KMS-11 (cell line): ENCODE measurements at regions not wholly inside any gene's neighbourhood (a gene's known extent, or its start where the extent isn't known, plus 50 kb on each side); places are given as distances from the start of the nearest gene placed in this dataset.

ENCODE experiments used
- H2AFZ ChIP-seq: fragments of 200-600 bp; sonication (generic); 2 replicates; pipeline ENCODE4 v1.6.1; 2016; ENCODE audit warnings: antibody characterized with exemption, mixed run types, low read depth
- H3K27ac ChIP-seq: fragments of 200-600 bp; sonication (generic); 2 replicates; pipeline ENCODE4 v1.6.1; 2016; ENCODE audit warnings: mild to moderate bottlenecking, mixed run types
- H3K27me3 ChIP-seq: fragments of 200-600 bp; sonication (generic); 2 replicates; pipeline ENCODE4 v1.6.1; 2017; ENCODE audit warnings: mild to moderate bottlenecking, low read depth, mixed run types, moderate library complexity; ENCODE audit not compliant: insufficient read depth
- H3K36me3 ChIP-seq: fragments of 200-600 bp; sonication (generic); 2 replicates; pipeline ENCODE4 v1.6.1; 2017; ENCODE audit warnings: mild to moderate bottlenecking, mixed run types; ENCODE audit not compliant: insufficient read depth
- H3K4me1 ChIP-seq: fragments of 200-600 bp; sonication (generic); 2 replicates; pipeline ENCODE4 v1.6.1; 2016; ENCODE audit warnings: mild to moderate bottlenecking, low read depth, mixed run types; ENCODE audit not compliant: poor library complexity, severe bottlenecking
- H3K4me2 ChIP-seq: fragments of 200-600 bp; sonication (generic); 2 replicates; pipeline ENCODE4 v1.7.0; 2016; ENCODE audit warnings: mild to moderate bottlenecking, mixed run types
- H3K4me3 ChIP-seq: fragments of 200-600 bp; sonication (generic); IDR thresholded peaks from 2 replicates; pipeline ENCODE4 v1.6.1; 2017; ENCODE audit warnings: low read depth, low read length, mixed read lengths; ENCODE audit not compliant: insufficient read depth
- H3K79me2 ChIP-seq: fragments of 200-600 bp; sonication (generic); 2 replicates; pipeline ENCODE4 v1.6.1; 2016; ENCODE audit warnings: low read depth, mixed run types; ENCODE audit not compliant: insufficient read depth
- H3K9ac ChIP-seq: fragments of 200-600 bp; sonication (generic); 2 replicates; pipeline ENCODE4 v1.6.1; 2016; ENCODE audit warnings: mild to moderate bottlenecking, mixed run types
- H4K20me1 ChIP-seq: fragments of 200-600 bp; sonication (generic); 2 replicates; pipeline ENCODE4 v1.6.1; 2016; ENCODE audit warnings: mild to moderate bottlenecking, mixed run types; ENCODE audit not compliant: insufficient read depth
- CTCF ChIP-seq: fragments of 200-600 bp; sonication (generic); conservative IDR thresholded peaks from 2 replicates; pipeline ENCODE4 v1.6.1; 2017; ENCODE audit warnings: low read depth, mild to moderate bottlenecking, antibody characterized with exemption, low read length, moderate library complexity, mixed read lengths

GRCh38 chr2:176755537-176756135, 457.0 kb upstream of the HNRNPA3 start:
- no peak for TF ChIP-seq CTCF
- no peak overlapping the region for H3K4me2 ChIP-seq
- H4K20me1 ChIP-seq, result no peaks in the 10 kb centered on the region
- H3K9ac ChIP-seq, result no peak overlapping the region
- H3K4me1 ChIP-seq, result peaks cover under 1% of the 10 kb centered on the region
- H3K27me3 ChIP-seq, result no peaks in the 10 kb centered on the region
- H3K4me3 ChIP-seq, result no peak overlapping the region
- no peaks in the 10 kb centered on the region for H3K79me2 ChIP-seq
- H3K27ac ChIP-seq, result no peak overlapping the region
- no peak overlapping the region for H2AFZ ChIP-seq
- no peaks in the 10 kb centered on the region for H3K36me3 ChIP-seq

- no peak overlapping the region for H3K9ac ChIP-seq
- H3K27ac ChIP-seq, result no peak overlapping the region
- H3K4me2 ChIP-seq, result no peak overlapping the region
- H3K79me2 ChIP-seq, result no peaks in the 10 kb centered on the region
- no peaks in the 10 kb centered on the region for H3K36me3 ChIP-seq
- TF ChIP-seq CTCF, result no peak
- H3K4me1 ChIP-seq, result peaks cover 9% of the 10 kb centered on the region
- no peak overlapping the region for H3K4me3 ChIP-seq
- no peak overlapping the region for H2AFZ ChIP-seq
- H3K27me3 ChIP-seq, result no peaks in the 10 kb centered on the region
- H4K20me1 ChIP-seq, result no peaks in the 10 kb centered on the region
These were observed 454.2 kb upstream of the HNRNPA3 start for GRCh38 chr2:176758426-176758825.

DNA sequence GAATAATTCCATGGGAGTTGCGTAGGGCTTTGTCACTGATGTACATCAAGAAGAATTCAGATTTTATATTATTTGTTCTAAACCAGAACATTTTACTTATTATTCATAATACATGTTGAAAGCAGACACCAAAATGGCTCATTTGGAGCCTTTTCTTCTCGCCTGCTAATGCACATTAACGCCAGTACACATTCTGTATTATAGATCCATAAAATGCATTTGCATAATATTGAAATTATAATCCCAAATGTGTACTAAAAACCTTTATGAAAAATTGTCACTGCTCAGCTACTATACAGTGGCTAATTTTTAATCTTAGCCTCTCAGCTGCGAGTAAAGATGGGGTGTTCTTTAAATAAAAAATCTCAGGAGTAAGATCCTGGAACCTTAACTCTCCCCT, 452.2 kb upstream of the HNRNPA3 start:
- Histone ChIP-seq H3K4me1 (peaks cover 29% of the 10 kb centered on the region), H3K79me2 (no peaks in the 10 kb centered on the region), H4K20me1 (no peaks in the 10 kb centered on the region), H3K4me3 (no peak overlapping the region), H3K27ac (no peak overlapping the region), H3K27me3 (no peaks in the 10 kb centered on the region), H3K4me2 (no peak overlapping the region), H3K36me3 (no peaks in the 10 kb centered on the region), H2AFZ (no peak overlapping the region), H3K9ac (no peak overlapping the region)
- no peak for TF ChIP-seq CTCF

DNA sequence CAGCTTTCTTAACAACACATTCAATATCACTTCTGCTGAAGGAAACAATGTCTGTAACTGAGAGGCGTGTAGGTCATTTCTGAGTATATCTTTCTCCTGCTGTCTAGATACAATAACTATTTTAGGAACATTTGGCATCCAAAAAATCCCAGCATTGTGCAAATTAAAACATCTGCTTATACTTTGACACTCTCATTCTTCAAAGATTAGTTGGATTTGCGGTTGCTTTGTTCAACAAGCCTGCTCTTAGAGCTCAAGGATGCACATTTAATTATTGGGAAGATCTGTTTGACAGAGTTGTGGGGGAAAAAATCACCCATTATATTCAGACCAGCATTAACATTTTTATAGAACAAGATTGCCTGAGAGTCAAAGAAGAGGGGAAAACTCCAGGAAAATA, 449.5 kb upstream of the HNRNPA3 start:
- peaks cover 44% of the 10 kb centered on the region for H3K4me1 ChIP-seq
- no peaks in the 10 kb centered on the region for H3K79me2 ChIP-seq
- peak overlapping the region; percentile 76 for H3K4me3 ChIP-seq
- peak overlapping the region; percentile 53 for H3K4me2 ChIP-seq
- H3K9ac ChIP-seq, result peak overlapping the region; percentile 59; the same call in 1 of the 2 replicates
- TF ChIP-seq CTCF, result no peak
- peak overlapping the region; percentile 88 for H3K27ac ChIP-seq
- no peaks in the 10 kb centered on the region for H3K27me3 ChIP-seq
- no peaks in the 10 kb centered on the region for H4K20me1 ChIP-seq
- H2AFZ ChIP-seq, result peak overlapping the region; percentile 63
- no peaks in the 10 kb centered on the region for H3K36me3 ChIP-seq
